Endothelial cell of umbilical vein (primary cell): ENCODE measurements at regions not wholly inside any gene's neighbourhood (a gene's known extent, or its start where the extent isn't known, plus 50 kb on each side); places are given as distances from the start of the nearest gene placed in this dataset.

Source experiments
- BruUV-seq: library from RNA; stranded (reverse); fragments of 400-500 nt; replicated peaks from 2 replicates; lab custom pipeline; 2021; lab: Mats Ljungman, UMichigan
- CTCF ChIA-PET: fragments of 300-600, 350-600 bp; sonication (Branson Sonifier 250); formaldehyde crosslinking; loops from one replicate; lab custom pipeline; 2021; ENCODE audit warnings: antibody characterized with exemption, inconsistent platforms; lab: Charles Lee
- POLR2A ChIA-PET: fragments of 300-600, 350-600 bp; sonication (Branson Sonifier 250); formaldehyde crosslinking; loops from one replicate; lab custom pipeline; 2021; ENCODE audit warnings: antibody characterized with exemption, inconsistent platforms; lab: Charles Lee
- DNase-seq: peaks from one replicate; pipeline ENCODE4 v3.0.0-alpha.2; 2011; ENCODE audit warnings: low read depth, low spot score
- FAIRE-seq: peaks from 2 replicates; lab custom pipeline; 2011; peaks lifted over from hg19 to GRCh38; lab: Jason Lieb, UNC
- H2AFZ ChIP-seq: 2 replicates; pipeline ENCODE4 v1.6.0; 2012; ENCODE audit warnings: low read depth, low read length, control low read depth, inconsistent platforms
- H3K27ac ChIP-seq: 2 replicates; pipeline ENCODE4 v1.5.1; 2011; ENCODE audit warnings: low read depth, mild to moderate bottlenecking, control low read depth, low read length, moderate library complexity; ENCODE audit not compliant: insufficient read depth
- H3K27me3 ChIP-seq, 2 experiments: 2 replicates each; pipeline versions ENCODE4 v1.6.0 to v1.6.1; 2011; ENCODE audit warnings: low read length in 2 of 2, mixed read lengths in 1 of 2; ENCODE audit not compliant: control insufficient read depth in 2 of 2, insufficient read depth in 2 of 2
- H3K36me3 ChIP-seq, 2 experiments: 2 replicates in 1 of 2; 3 replicates in 1 of 2; pipeline ENCODE4 v1.5.1; 2011; ENCODE audit warnings: low read length in 2 of 2, mild to moderate bottlenecking in 1 of 2, moderate library complexity in 1 of 2; ENCODE audit not compliant: control insufficient read depth in 2 of 2, insufficient read depth in 2 of 2; ENCODE audit errors: extremely low read depth in 1 of 2
- H3K4me1 ChIP-seq: 3 replicates; pipeline ENCODE4 v1.5.1; 2011; ENCODE audit warnings: mild to moderate bottlenecking, low read length; ENCODE audit not compliant: control insufficient read depth, insufficient read depth; ENCODE audit errors: extremely low read depth
- H3K4me2 ChIP-seq: 2 replicates; pipeline ENCODE4 v1.6.1; 2011; ENCODE audit warnings: low read length, control low read depth, mixed read lengths; ENCODE audit not compliant: insufficient read depth
- H3K4me3 ChIP-seq, 3 experiments: fragments of 200-600 bp in 1 of 3; sonication (generic), shearing (Covaris generic) in 1 of 3; replicated peaks in 1 of 3; 2 replicates each; pipeline ENCODE4 v1.5.1; 2011 to 2016; ENCODE audit warnings: control low read depth in 3 of 3, low read length in 3 of 3, mild to moderate bottlenecking in 2 of 3, inconsistent platforms in 1 of 3, low read depth in 1 of 3, moderate library complexity in 1 of 3; ENCODE audit not compliant: insufficient read depth in 1 of 3
- H3K79me2 ChIP-seq: 2 replicates; pipeline ENCODE4 v1.6.0; 2012; ENCODE audit warnings: low read length, inconsistent platforms; ENCODE audit not compliant: control insufficient read depth, insufficient read depth
- H3K9ac ChIP-seq: replicated peaks from 2 replicates; pipeline ENCODE3; 2011; ENCODE audit warnings: low read length, control low read depth; ENCODE audit not compliant: insufficient read depth; ENCODE audit errors: extremely low read depth
- H3K9me1 ChIP-seq: replicated peaks from 3 replicates; pipeline ENCODE4 v1.6.0; 2011; ENCODE audit warnings: mild to moderate bottlenecking, low read length; ENCODE audit not compliant: control insufficient read depth, insufficient read depth; ENCODE audit errors: extremely low read depth
- H3K9me3 ChIP-seq: replicated peaks from 2 replicates; pipeline ENCODE4 v1.5.1; 2012; ENCODE audit warnings: low read length, inconsistent platforms; ENCODE audit not compliant: control insufficient read depth, insufficient read depth
- H4K20me1 ChIP-seq: replicated peaks from 2 replicates; pipeline ENCODE3; 2011; ENCODE audit warnings: mild to moderate bottlenecking, low read length; ENCODE audit not compliant: control insufficient read depth, insufficient read depth; ENCODE audit errors: extremely low read depth
- EZH2 ChIP-seq: IDR thresholded peaks from 2 replicates; pipeline ENCODE4 v1.6.1; 2012; ENCODE audit warnings: borderline replicate concordance, low read depth, mild to moderate bottlenecking, moderate library complexity, low read length, inconsistent platforms; ENCODE audit not compliant: severe bottlenecking
- FOS ChIP-seq: IDR thresholded peaks from 2 replicates; pipeline ENCODE4 v1.6.1; 2011; ENCODE audit warnings: mild to moderate bottlenecking, low read length, moderate library complexity, borderline replicate concordance; ENCODE audit not compliant: insufficient read depth
- GATA2 ChIP-seq: IDR thresholded peaks from 2 replicates; pipeline ENCODE4 v1.7.0; 2011; ENCODE audit warnings: low read depth, mild to moderate bottlenecking, moderate library complexity, mixed read lengths, low read length; ENCODE audit not compliant: insufficient read length, insufficient read depth
- JUN ChIP-seq: IDR thresholded peaks from 2 replicates; pipeline ENCODE4 v1.6.1; 2011; ENCODE audit warnings: borderline replicate concordance, low read depth; ENCODE audit not compliant: insufficient read length, insufficient read depth
- MYC ChIP-seq: IDR thresholded peaks from one replicate; pipeline ENCODE4 v1.6.1; 2011; ENCODE audit warnings: mild to moderate bottlenecking, low read depth, low read length
- POLR2A ChIP-seq: IDR thresholded peaks from 2 replicates; pipeline ENCODE4 v1.6.1; 2012; ENCODE audit warnings: low read depth, mild to moderate bottlenecking, control low read depth, low read length
- POLR2AphosphoS5 ChIP-seq: IDR thresholded peaks from 2 replicates; pipeline ENCODE4 v1.6.1; 2012; ENCODE audit warnings: low read depth, mild to moderate bottlenecking, control low read depth, low read length, moderate library complexity; ENCODE audit not compliant: insufficient read depth
- dilution Hi-C: fragments of 300-500 bp; cut with MboI; formaldehyde crosslinking; loops from one replicate; pipeline ENCODE4 v1.15.0; 2019; ENCODE audit warnings: low sequenced_read_pairs; ENCODE audit not compliant: extremely low pct_ligation_motif_present
- intact Hi-C: fragments of 100-400 bp; cut with micrococcal nuclease; formaldehyde crosslinking; loops from one replicate; pipeline ENCODE4 v1.10.0; 2022
- TF ChIP-seq, protein P1 (sequence below), 2 donors: IDR thresholded peaks; 1 replicate in 1 of 2; 2 replicates in 1 of 2; pipeline ENCODE4 v1.5.1; 2011; ENCODE audit warnings: low read length in 2 of 2, mild to moderate bottlenecking in 2 of 2, moderate library complexity in 2 of 2, control low read depth in 1 of 2, inconsistent platforms in 1 of 2, low read depth in 1 of 2; ENCODE audit not compliant: insufficient read depth in 1 of 2; ENCODE audit errors: extremely low read depth in 1 of 2
- TF ChIP-seq, protein P2 (sequence below): IDR thresholded peaks from 2 replicates; pipeline ENCODE4 v1.6.1; 2011; ENCODE audit not compliant: insufficient read depth, insufficient read length

DNA sequence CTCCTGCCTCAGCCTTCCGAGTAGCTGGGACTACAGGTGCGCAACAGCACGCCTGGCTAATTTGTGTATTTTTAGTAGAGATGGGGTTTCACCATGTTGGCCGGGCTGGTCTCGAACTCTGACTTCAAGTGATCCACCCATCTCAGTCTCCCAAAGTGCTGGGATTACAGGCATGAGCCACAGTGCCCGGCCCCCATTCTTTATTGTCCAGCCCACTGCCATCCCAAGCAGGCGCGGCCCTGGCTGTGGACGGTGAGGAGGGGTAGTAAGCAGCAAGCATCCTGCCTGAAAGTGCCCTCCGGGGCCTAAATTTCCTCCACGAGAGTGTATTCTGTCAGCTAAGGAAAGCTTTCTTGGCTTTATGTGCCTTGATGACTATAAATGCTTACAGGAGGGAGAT is 113.2 kb upstream of the CSF3R start:
- Histone ChIP-seq H4K20me1 (no peaks in the 10 kb centered on the region), H3K4me2 (no peak overlapping the region), H3K27me3 (peaks cover 0 to 1% of the 10 kb centered on the region in 2 experiments), H3K4me1 (no peaks in the 10 kb centered on the region), H2AFZ (no peak overlapping the region), H3K27ac (no peak overlapping the region), H3K9me1 (no peaks in the 10 kb centered on the region), H3K4me3 (no peak overlapping the region), H3K9me3 (no peaks in the 10 kb centered on the region), H3K9ac (no peak overlapping the region), H3K79me2 (no peaks in the 10 kb centered on the region), H3K36me3 (no peaks in the 10 kb centered on the region)
- dilution Hi-C loops = no loop called here
- TF ChIP-seq GATA2 (no peak), POLR2A (no peak), MYC (no peak), JUN (no peak), EZH2 (no peak), POLR2AphosphoS5 (no peak), FOS (no peak)
- TF ChIP-seq, protein P1, sequence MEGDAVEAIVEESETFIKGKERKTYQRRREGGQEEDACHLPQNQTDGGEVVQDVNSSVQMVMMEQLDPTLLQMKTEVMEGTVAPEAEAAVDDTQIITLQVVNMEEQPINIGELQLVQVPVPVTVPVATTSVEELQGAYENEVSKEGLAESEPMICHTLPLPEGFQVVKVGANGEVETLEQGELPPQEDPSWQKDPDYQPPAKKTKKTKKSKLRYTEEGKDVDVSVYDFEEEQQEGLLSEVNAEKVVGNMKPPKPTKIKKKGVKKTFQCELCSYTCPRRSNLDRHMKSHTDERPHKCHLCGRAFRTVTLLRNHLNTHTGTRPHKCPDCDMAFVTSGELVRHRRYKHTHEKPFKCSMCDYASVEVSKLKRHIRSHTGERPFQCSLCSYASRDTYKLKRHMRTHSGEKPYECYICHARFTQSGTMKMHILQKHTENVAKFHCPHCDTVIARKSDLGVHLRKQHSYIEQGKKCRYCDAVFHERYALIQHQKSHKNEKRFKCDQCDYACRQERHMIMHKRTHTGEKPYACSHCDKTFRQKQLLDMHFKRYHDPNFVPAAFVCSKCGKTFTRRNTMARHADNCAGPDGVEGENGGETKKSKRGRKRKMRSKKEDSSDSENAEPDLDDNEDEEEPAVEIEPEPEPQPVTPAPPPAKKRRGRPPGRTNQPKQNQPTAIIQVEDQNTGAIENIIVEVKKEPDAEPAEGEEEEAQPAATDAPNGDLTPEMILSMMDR (IDR thresholded peaks at IDR 0.05; ENCODE audit: extremely low read depth in 1 of 2, insufficient read depth in 1 of 2, low read depth in 1 of 2, low read length in 2 of 2) = no peak
- TF ChIP-seq, protein P2, sequence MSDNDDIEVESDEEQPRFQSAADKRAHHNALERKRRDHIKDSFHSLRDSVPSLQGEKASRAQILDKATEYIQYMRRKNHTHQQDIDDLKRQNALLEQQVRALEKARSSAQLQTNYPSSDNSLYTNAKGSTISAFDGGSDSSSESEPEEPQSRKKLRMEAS = no peak
- FAIRE-seq (no peak), DNase-seq (no peak)
- ChIA-PET POLR2A (no interaction called here), CTCF (interaction anchor here (6.1 kb wide), 1 partner anchor 20 kb away, joined by 29 read pairs; no protein-coding TSS in a partner anchor)
- intact Hi-C loops = no loop called here
- no TSS peak for BruUV-seq
